ENCODE measurements at regions not wholly inside any gene's neighbourhood (a gene's known extent, or its start where the extent isn't known, plus 50 kb on each side); places are given as distances from the start of the nearest gene placed in this dataset.

GRCh38 chr20:58010186-58010585 lies 218.3 kb downstream of the ANKRD60 start:
- intact Hi-C loops (cut with micrococcal nuclease): no loop called here
- no peak for TF ChIP-seq CTCF (IDR thresholded peaks at IDR 0.05; ENCODE audit: borderline replicate concordance)

GRCh38 chr20:58008866-58009265 lies 219.6 kb downstream of the ANKRD60 start:
- Histone ChIP-seq H3K9me3 (replicated peaks) (no peaks in the 10 kb centered on the region), H3K36me3 (no peaks in the 10 kb centered on the region), H3K4me1 (no peaks in the 10 kb centered on the region), H3K27ac (replicated peaks) (no peak overlapping the region), H3K27me3 (ENCODE audit: low read depth) (peaks cover 30% of the 10 kb centered on the region), H3K4me3 (no peak overlapping the region)
- no peak for DNase-seq
- intact Hi-C loops (cut with micrococcal nuclease): no loop called here
- TF ChIP-seq CTCF (IDR thresholded peaks at IDR 0.05; ENCODE audit: borderline replicate concordance): no peak

More at GRCh38 chr20:58010186-58010585, 218.3 kb downstream of the ANKRD60 start:
- Histone ChIP-seq H3K27ac (replicated peaks) (no peak overlapping the region), H3K36me3 (no peaks in the 10 kb centered on the region), H3K4me3 (no peak overlapping the region), H3K9me3 (replicated peaks) (peaks cover 5% of the 10 kb centered on the region), H3K4me1 (no peaks in the 10 kb centered on the region), H3K27me3 (ENCODE audit: low read depth) (peaks cover 34% of the 10 kb centered on the region)
- DNase-seq: no peak

GRCh38 chr20:58008413-58008812 lies 220.0 kb downstream of the ANKRD60 start:
- no peaks in the 10 kb centered on the region for H3K9me3 ChIP-seq (replicated peaks)
- TF ChIP-seq CTCF (IDR thresholded peaks at IDR 0.05; ENCODE audit: borderline replicate concordance): no peak
- no peak for DNase-seq
- no peak overlapping the region for H3K4me3 ChIP-seq
- H3K27me3 ChIP-seq (ENCODE audit: low read depth): peaks cover 30% of the 10 kb centered on the region
- no peaks in the 10 kb centered on the region for H3K36me3 ChIP-seq
- intact Hi-C loops (cut with micrococcal nuclease): no loop called here
- no peak overlapping the region for H3K27ac ChIP-seq (replicated peaks)
- H3K4me1 ChIP-seq: no peaks in the 10 kb centered on the region

GRCh38 chr20:58007947-58008346 lies 220.5 kb downstream of the ANKRD60 start:
- H3K4me3 ChIP-seq: no peak overlapping the region
- no peaks in the 10 kb centered on the region for H3K36me3 ChIP-seq
- intact Hi-C loops (cut with micrococcal nuclease): no loop called here
- H3K27ac ChIP-seq (replicated peaks): no peak overlapping the region
- DNase-seq: no peak
- no peaks in the 10 kb centered on the region for H3K4me1 ChIP-seq
- peaks cover 30% of the 10 kb centered on the region for H3K27me3 ChIP-seq (ENCODE audit: low read depth)
- no peak for TF ChIP-seq CTCF (IDR thresholded peaks at IDR 0.05; ENCODE audit: borderline replicate concordance)
- H3K9me3 ChIP-seq (replicated peaks): no peaks in the 10 kb centered on the region

- peaks cover 2% of the 10 kb centered on the region for H3K4me1 ChIP-seq
- DNase-seq: no peak
- no peaks in the 10 kb centered on the region for H3K9me3 ChIP-seq (replicated peaks)
- TF ChIP-seq CTCF (IDR thresholded peaks at IDR 0.05; ENCODE audit: borderline replicate concordance): no peak
- no peak overlapping the region for H3K27ac ChIP-seq (replicated peaks)
- no peak overlapping the region for H3K4me3 ChIP-seq
- no peaks in the 10 kb centered on the region for H3K36me3 ChIP-seq
- intact Hi-C loops (cut with micrococcal nuclease): no loop called here
- H3K27me3 ChIP-seq (ENCODE audit: low read depth): peaks cover 19% of the 10 kb centered on the region
Measured at GRCh38 chr20:58006346-58007316, 221.8 kb downstream of the ANKRD60 start.

All from left ventricle myocardium inferior (tissue), 1 donor.